Astrocyte (in vitro differentiated cells and primary cell): ENCODE measurements at regions not wholly inside any gene's neighbourhood (a gene's known extent, or its start where the extent isn't known, plus 50 kb on each side); places are given as distances from the start of the nearest gene placed in this dataset.
"Not testable (repeated sequence)": the region's sequence is repeated elsewhere in the genome, so short reads cannot be mapped to it uniquely, and the experiment has no call there.

Experiments used
- DNase-seq: peaks from one replicate; pipeline ENCODE4 v3.0.0-alpha.2; 2010; ENCODE audit warnings: low read depth
- FAIRE-seq: peaks from 2 replicates; lab custom pipeline; 2011; peaks lifted over from hg19 to GRCh38; lab: Jason Lieb, UNC
- H2AFZ ChIP-seq: 2 replicates; pipeline ENCODE4 v1.6.0; 2012; ENCODE audit warnings: low read depth, low read length, inconsistent platforms
- H3K27ac ChIP-seq: 2 replicates; pipeline ENCODE4 v1.5.1; 2011; ENCODE audit warnings: low read depth, low read length, inconsistent platforms
- H3K27me3 ChIP-seq: 2 replicates; pipeline ENCODE4 v1.6.0; 2011; ENCODE audit warnings: low read length, inconsistent platforms; ENCODE audit not compliant: insufficient read depth
- H3K36me3 ChIP-seq: 2 replicates; pipeline ENCODE4 v1.5.1; 2011; ENCODE audit warnings: low read length, inconsistent platforms; ENCODE audit not compliant: insufficient read depth
- H3K4me1 ChIP-seq: 2 replicates; pipeline ENCODE4 v1.5.1; 2011; ENCODE audit warnings: low read length, inconsistent platforms; ENCODE audit not compliant: insufficient read depth
- H3K4me2 ChIP-seq: 2 replicates; pipeline ENCODE4 v1.6.0; 2012; ENCODE audit warnings: low read length, inconsistent platforms
- H3K4me3 ChIP-seq: 2 replicates; pipeline ENCODE4 v1.5.1; 2011; ENCODE audit warnings: low read depth, mild to moderate bottlenecking, low read length, inconsistent platforms; ENCODE audit not compliant: insufficient read depth
- H3K79me2 ChIP-seq: 2 replicates; pipeline ENCODE4 v1.6.0; 2012; ENCODE audit warnings: mild to moderate bottlenecking, low read length, inconsistent platforms; ENCODE audit not compliant: insufficient read depth
- H3K9ac ChIP-seq: 2 replicates; pipeline ENCODE4 v1.6.0; 2012; ENCODE audit warnings: mild to moderate bottlenecking, low read length, inconsistent platforms
- H3K9me3 ChIP-seq: 2 replicates; pipeline ENCODE4 v1.5.1; 2012; ENCODE audit warnings: low read depth, mild to moderate bottlenecking, low read length, inconsistent platforms; ENCODE audit not compliant: insufficient read depth
- H4K20me1 ChIP-seq: 2 replicates; pipeline ENCODE4 v1.6.0; 2012; ENCODE audit warnings: low read length, inconsistent platforms; ENCODE audit not compliant: insufficient read depth
- H3K27ac Mint-ChIP-seq: one replicate; pipeline ENCODE4 v1.8.0; 2021; ENCODE audit warnings: mild to moderate bottlenecking, mixed read lengths; ENCODE audit not compliant: unreplicated experiment
- H3K27me3 Mint-ChIP-seq: one replicate; pipeline ENCODE4 v1.8.0; 2021; ENCODE audit warnings: low read depth, mixed read lengths; ENCODE audit not compliant: unreplicated experiment
- H3K36me3 Mint-ChIP-seq: one replicate; pipeline ENCODE4 v1.8.0; 2021; ENCODE audit warnings: low read depth, mixed read lengths; ENCODE audit not compliant: unreplicated experiment
- H3K4me1 Mint-ChIP-seq: one replicate; pipeline ENCODE4 v1.8.0; 2021; ENCODE audit warnings: low read depth, mixed read lengths; ENCODE audit not compliant: unreplicated experiment
- H3K4me3 Mint-ChIP-seq: one replicate; pipeline ENCODE4 v1.8.0; 2021; ENCODE audit warnings: mild to moderate bottlenecking, moderate library complexity, mixed read lengths; ENCODE audit not compliant: unreplicated experiment
- H3K9me3 Mint-ChIP-seq: one replicate; pipeline ENCODE4 v1.8.0; 2021; ENCODE audit warnings: mild to moderate bottlenecking, mixed read lengths; ENCODE audit not compliant: unreplicated experiment
- CTCF ChIP-seq: IDR thresholded peaks from 2 replicates; pipeline ENCODE4 v1.5.1; 2011; ENCODE audit warnings: low read depth, mild to moderate bottlenecking, inconsistent platforms, low read length, moderate library complexity; ENCODE audit not compliant: insufficient read depth
- EZH2 ChIP-seq: IDR thresholded peaks from 2 replicates; pipeline ENCODE4 v1.6.1; 2012; ENCODE audit warnings: mild to moderate bottlenecking, low read length, inconsistent platforms; ENCODE audit not compliant: insufficient read depth

DNA sequence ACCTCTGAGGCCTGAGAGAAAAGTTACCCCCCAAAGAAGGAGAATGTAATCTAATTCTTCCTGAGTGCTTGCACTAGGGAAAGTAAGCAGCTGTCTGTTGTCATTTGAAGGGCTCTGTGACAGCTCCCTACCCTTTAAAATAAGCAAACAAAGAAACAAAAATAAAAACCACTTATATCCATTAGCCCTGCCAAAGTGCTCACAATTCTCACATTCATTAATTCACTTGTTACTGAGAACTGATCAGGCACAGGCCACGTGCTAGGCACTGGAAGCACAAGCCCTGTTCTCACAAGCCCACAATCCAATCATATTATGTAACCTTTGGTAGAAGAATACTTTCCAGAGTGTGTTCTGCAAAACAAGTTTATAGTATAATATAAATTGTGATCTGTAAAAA is 199.4 kb downstream of the ZC3H11B start:
- H3K36me3 ChIP-seq, result no peaks in the 10 kb centered on the region
- no peak overlapping the region for H2AFZ ChIP-seq
- H3K27me3 ChIP-seq, result no peaks in the 10 kb centered on the region
- no peak overlapping the region for H3K4me3 ChIP-seq
- H4K20me1 ChIP-seq, result no peaks in the 10 kb centered on the region
- no peaks in the 10 kb centered on the region for H3K9me3 ChIP-seq
- no peak overlapping the region for H3K4me2 ChIP-seq
- H3K9ac ChIP-seq, result no peak overlapping the region
- no peak overlapping the region for H3K27ac ChIP-seq
- no peak overlapping the region for H3K27ac Mint-ChIP-seq
- no peak for TF ChIP-seq EZH2
- TF ChIP-seq CTCF, result no peak
- H3K4me3 Mint-ChIP-seq, result no peak overlapping the region
- H3K36me3 Mint-ChIP-seq, result no peaks in the 10 kb centered on the region
- H3K27me3 Mint-ChIP-seq, result no peaks in the 10 kb centered on the region
- FAIRE-seq (no peak), DNase-seq (no peak)
- no peaks in the 10 kb centered on the region for H3K79me2 ChIP-seq
- peaks cover 5% of the 10 kb centered on the region for H3K4me1 Mint-ChIP-seq
- peaks cover 5% of the 10 kb centered on the region for H3K9me3 Mint-ChIP-seq
- H3K4me1 ChIP-seq, result no peaks in the 10 kb centered on the region

DNA sequence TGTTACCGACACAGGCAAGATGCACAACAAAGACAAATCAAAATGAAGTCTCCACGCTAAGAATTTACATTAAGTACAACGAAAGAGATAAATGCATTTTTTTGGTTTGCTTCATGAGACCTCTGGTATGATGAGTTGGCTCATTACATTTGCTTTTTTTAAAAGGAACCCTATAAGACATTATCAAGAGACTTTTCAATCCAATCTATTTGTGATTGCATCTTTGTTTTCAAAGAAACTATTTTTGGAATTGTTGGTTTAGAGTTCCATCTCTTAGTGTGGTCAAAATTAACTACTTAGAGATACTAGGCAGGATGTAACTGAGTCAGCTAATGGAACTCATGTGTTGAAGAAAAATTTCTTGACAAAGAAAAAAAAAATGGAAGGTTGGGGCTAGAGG is 200.1 kb downstream of the ZC3H11B start:
- Histone ChIP-seq H3K79me2 (no peaks in the 10 kb centered on the region), H3K9ac (no peak overlapping the region), H3K27me3 (no peaks in the 10 kb centered on the region), H3K27ac (no peak overlapping the region), H3K4me3 (no peak overlapping the region), H3K4me2 (no peak overlapping the region), H3K36me3 (no peaks in the 10 kb centered on the region), H2AFZ (no peak overlapping the region), H3K4me1 (no peaks in the 10 kb centered on the region), H4K20me1 (no peaks in the 10 kb centered on the region), H3K9me3 (no peaks in the 10 kb centered on the region)
- H3K4me1 Mint-ChIP-seq, result peaks cover 5% of the 10 kb centered on the region
- H3K27ac Mint-ChIP-seq, result no peak overlapping the region
- no peaks in the 10 kb centered on the region for H3K36me3 Mint-ChIP-seq
- FAIRE-seq (no peak), DNase-seq (peak; percentile 71)
- H3K4me3 Mint-ChIP-seq, result no peak overlapping the region
- H3K27me3 Mint-ChIP-seq, result no peaks in the 10 kb centered on the region
- TF ChIP-seq EZH2 (no peak), CTCF (no peak)
- peaks cover 5% of the 10 kb centered on the region for H3K9me3 Mint-ChIP-seq

DNA sequence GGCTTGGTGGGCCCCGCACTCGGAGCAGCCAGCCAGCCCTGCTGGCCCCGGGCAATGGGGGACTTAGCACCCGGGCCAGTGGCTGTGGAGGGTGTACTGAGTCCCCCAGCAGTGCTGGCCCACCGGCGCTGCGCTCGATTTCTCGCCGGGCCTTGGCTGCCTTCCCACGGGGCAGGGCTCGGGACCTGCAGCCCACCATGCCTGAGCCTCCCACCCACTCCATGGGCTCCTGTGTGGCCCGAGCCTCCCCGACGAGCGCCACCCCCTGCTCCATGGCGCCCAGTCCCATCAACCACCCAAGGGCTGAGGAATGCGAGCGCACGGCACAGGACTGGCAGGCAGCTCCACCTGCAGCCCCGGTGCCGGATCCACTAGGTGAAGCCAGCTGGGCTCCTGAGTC is 202.2 kb downstream of the ZC3H11B start:
- H3K4me1 Mint-ChIP-seq, H3K36me3 Mint-ChIP-seq, H2AFZ ChIP-seq: not testable (repeated sequence)

More for the DNA sequence above, 202.2 kb downstream of the ZC3H11B start:
- not testable (repeated sequence) for H3K27me3 Mint-ChIP-seq, H3K9ac ChIP-seq, H3K27me3 ChIP-seq, H3K36me3 ChIP-seq, H3K9me3 Mint-ChIP-seq, H3K27ac ChIP-seq, H3K4me3 ChIP-seq, H3K27ac Mint-ChIP-seq, DNase-seq, H3K4me2 ChIP-seq, H3K4me1 ChIP-seq, H3K79me2 ChIP-seq, H4K20me1 ChIP-seq, FAIRE-seq, H3K4me3 Mint-ChIP-seq, H3K9me3 ChIP-seq
